ENCODE measurements at regions not wholly inside any gene's neighbourhood (a gene's known extent, or its start where the extent isn't known, plus 50 kb on each side); places are given as distances from the start of the nearest gene placed in this dataset.
"Not testable (repeated sequence)": the region's sequence is repeated elsewhere in the genome, so short reads cannot be mapped to it uniquely, and the experiment has no call there.

DNA sequence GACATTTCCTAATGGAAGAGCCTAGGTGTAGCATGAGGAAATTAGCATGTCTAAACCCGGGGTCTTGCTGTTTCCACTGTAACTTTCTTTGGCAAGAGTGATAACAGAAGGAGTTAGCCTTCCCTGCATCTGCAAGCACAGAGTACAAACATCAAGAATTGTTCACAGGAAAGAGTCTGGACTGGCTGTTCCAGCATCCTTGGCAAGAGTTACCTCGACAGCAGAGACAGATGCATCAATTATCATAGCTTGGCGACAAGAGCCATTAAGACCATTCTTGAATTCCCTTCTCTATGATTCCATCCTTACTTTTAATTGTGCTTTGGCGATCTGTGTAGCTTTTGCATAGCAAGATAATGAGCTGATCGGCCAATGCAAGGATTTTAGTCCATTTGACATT, 82.8 kb upstream of the RALGPS2 start:
- DNase-seq (ENCODE audit: low read depth) = no peak

DNA sequence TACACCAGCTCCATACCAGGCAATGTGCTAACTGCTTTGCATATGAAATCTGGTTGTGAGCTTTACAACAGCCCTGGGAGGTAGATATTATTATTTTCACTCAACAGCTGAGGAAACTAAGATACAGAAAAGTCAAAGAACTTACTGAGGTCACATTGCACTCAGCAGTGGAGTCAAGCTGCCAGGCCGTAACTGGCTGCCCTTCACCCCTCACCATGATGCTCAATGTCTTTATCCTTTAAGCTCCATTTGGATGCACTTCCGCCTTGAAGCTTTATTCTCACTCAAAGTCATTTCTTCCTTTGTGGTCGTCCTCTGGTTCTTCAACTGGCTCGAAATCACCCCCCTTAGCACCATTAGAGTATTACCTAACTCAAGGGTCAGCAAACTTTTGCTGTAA, 81.7 kb upstream of the RALGPS2 start:
- no peak for DNase-seq (ENCODE audit: low read depth)

DNA sequence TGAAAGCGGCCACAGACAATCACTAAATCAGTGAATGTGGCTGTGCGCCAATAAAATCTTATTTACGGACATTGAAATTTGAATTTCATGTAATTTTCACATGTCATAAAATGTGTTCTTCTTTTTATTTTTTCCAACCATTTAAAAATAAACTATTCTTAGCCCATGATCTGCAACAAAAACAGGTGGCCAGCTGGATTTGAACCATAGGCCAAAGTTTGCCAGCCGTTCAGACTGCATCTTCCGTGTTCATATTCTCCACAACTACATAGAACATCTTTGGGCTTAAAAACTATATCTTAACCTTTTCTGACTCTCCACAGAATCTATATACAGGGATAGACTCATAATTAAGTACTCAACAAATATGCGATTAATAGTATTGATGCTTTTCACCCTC, 81.2 kb upstream of the RALGPS2 start:
- no peak for DNase-seq (ENCODE audit: low read depth)

DNA sequence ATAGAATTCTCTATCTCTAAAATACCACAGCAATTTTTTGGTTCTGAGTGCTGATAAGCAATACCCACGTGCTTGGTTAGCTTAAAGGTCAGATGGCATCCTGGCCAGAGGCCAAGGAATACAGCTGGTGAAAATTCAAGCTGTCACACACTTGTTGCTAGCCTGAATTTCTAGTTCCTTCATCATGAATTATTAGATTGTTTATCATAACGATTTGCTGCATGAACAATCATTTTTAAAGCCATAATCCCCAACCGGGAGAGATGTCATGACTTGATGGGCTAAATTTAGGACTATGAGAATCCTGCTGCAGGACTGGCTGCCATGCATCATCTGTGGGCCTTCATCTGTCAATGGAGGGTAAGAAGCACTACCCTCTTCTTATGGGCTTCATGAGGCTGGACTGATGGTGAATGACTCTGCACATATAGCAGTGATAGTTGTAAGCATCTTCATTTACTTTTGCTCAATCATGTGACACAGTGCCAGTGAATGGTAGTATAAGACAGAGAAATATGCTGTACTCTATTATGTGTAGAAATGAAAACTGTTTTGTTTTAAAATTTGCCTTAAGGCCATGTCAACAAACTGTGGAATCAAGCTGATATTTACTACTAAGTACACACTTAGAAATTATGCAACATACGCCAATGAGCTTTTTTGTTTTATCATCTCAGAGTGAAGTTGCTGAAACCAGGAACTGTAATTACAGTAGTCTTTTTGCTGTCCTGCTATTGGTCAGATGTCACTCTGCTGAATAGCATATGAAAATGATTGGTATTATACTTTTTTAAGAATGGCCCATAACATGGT, 80.5 kb upstream of the RALGPS2 start:
- DNase-seq (ENCODE audit: low read depth) = no peak

DNA sequence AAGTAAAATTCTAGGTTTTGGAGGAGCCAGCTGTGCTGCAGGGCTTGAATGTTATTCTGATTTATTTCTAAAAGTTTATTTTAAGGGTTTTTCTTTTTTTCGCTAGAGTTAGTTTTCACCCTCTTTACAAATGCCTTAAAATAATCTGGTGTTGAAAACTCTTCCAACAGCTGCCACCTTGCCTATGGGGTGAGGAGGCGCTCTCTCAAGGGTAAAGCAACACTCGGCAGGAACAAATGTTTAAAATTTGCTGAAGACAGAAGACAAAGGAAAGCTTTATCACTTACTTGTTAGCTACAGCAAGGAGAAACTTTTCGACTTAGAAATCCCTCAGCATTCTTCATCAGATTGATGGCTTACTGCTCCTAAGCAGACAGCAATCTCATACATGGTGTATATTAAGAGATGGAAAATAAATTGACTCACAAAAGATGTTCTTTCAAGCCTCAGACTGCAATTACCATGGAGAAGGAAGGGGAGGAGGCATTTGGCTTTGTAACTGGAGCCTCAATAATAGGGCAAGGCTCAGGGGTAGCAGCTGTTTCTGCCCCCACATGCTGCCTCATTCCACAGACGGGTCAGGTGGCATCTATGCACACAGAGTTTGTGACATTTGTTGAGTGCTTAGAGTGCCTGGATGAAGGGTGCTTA, 79.8 kb upstream of the RALGPS2 start:
- DNase-seq (ENCODE audit: low read depth) = no peak

DNA sequence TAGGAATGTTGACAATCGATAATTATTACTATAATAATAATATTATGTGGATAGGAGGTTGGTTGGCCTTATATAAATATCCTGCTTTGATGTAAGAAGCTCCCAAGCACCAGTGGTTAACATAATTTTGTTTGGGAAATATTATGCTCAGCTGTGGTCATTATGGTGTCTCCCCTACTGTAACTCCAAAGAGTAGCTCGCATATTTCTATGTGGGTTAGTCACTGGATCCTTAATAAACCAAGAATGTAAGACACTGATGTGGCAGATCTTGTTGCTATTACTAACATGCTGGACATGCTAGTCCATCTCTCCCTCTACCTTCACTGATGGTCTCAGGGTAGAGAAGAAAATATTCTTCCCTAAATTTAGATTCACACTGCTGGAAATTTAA, 79.2 kb upstream of the RALGPS2 start:
- no peak for DNase-seq (ENCODE audit: low read depth)

DNA sequence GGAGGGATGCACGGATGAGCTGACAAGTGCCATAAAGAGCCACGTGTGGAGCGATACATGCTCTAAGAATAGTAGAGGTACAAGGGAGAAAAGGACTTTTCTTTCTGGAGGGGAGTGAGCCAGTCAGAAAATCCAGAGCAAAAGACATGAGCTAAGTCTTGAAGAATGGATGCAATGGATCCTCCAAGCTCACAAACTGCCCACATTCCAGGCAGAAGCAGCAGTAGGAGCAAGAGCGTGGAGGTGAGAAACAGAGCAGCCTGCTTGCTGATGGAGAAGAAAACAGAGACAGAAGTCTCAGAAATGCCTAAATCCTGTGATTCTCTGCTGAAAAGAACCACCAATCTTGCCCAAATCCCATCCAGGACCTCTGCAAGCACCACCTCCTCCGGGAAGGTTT, 78.2 kb upstream of the RALGPS2 start:
- no peak for DNase-seq (ENCODE audit: low read depth)

DNA sequence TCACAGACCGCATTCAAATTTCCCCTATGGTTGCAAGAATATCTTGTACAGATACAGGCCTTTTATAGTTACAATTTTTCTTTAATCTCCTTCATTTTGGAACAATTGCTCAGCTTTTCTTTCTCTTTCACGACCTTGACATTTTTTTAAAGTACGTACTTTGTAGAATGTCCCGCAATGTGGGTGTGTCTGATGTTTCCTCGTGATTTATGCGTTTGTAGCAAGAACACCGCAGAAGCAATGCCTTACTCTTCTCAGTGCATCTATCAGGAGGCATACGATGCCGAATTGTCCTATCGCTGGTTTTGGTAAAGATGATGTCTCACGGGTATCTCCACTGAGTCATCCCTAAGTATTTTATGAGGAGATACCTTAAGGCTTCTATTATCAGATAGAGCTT, 76.9 kb upstream of the RALGPS2 start:
- DNase-seq (ENCODE audit: low read depth) = no peak

DNA sequence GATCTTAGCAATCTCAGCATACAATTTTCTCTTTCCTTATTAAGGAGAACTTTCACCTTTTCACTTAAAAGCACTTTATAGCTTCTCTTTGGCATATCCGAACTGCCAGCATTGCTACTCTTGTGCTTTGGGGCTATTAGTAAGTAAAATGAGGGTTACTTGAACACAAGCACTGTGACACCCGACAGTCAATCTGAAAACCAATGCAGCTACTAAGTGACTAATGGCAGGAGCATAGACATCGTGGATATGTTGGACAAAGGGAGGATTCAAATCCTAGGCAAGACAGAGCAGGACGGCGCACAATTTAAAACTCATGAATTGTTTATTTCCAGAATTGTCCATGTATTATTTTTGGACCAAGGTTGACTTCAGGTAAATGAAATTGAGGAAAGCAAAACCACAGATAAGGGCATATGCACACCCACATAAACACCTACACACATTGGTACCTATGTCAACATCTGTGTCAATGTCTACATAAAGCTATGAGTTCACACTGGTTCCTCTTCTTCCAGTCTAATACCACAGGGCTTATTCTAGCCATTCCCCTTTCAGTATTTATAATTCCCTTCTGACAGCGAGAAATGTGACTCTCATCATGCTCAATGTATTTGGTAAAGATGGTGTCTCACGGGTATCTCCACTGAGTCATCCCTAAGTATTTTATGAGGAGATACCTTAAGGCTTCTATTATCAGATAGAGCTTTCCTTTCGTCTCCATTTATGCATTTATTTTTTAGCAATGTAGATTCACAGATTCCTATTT, 75.3 kb upstream of the RALGPS2 start:
- DNase-seq (ENCODE audit: low read depth) = no peak

DNA sequence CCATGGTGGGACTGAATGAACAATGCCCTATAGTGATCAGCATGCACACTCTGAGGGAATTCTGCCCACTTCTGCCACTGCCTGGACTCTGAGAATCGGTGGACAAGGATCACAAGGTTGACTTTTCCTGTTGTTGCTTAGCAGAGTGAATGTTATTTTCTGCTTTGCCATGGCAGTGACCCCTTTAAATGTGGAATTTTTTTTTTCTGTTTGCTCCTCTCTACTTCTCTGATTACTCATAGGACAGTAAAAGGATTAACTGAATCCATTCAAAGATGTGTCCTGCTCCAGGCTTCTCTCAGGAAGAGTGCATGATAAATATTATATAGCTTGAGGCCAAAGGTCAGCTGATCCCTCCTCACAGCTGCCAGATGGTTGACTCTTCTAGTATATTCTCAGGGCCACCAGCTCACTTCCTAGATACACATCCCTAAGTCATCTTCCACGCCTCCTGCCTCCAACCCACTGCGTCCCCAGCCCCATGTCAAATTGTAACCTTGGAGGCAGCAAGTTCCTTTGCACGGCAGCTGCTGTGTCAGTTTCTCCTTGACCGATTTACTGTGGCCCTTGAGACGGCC, 74.0 kb upstream of the RALGPS2 start:
- no peak for DNase-seq (ENCODE audit: low read depth)

DNA sequence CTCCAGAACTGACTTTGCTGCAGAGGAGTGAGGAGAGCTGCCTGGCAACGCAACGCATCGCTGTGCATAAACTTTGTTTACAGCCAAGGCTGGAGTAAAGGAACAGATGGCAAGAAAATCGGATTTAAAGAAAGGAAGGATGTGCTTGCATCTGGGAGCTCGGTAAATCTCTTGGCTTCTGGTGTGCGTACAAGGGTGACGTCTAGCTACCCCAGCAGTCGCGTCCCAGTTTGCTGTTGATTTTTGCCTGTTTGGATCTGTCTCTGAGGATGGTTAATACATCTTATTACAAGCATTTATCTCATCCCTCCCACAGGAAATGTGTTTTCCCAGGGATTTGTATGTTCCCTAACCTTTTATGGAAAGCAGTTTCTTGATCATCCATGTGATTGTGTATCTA, 73.3 kb upstream of the RALGPS2 start:
- DNase-seq (ENCODE audit: low read depth) = peak; percentile 73

DNA sequence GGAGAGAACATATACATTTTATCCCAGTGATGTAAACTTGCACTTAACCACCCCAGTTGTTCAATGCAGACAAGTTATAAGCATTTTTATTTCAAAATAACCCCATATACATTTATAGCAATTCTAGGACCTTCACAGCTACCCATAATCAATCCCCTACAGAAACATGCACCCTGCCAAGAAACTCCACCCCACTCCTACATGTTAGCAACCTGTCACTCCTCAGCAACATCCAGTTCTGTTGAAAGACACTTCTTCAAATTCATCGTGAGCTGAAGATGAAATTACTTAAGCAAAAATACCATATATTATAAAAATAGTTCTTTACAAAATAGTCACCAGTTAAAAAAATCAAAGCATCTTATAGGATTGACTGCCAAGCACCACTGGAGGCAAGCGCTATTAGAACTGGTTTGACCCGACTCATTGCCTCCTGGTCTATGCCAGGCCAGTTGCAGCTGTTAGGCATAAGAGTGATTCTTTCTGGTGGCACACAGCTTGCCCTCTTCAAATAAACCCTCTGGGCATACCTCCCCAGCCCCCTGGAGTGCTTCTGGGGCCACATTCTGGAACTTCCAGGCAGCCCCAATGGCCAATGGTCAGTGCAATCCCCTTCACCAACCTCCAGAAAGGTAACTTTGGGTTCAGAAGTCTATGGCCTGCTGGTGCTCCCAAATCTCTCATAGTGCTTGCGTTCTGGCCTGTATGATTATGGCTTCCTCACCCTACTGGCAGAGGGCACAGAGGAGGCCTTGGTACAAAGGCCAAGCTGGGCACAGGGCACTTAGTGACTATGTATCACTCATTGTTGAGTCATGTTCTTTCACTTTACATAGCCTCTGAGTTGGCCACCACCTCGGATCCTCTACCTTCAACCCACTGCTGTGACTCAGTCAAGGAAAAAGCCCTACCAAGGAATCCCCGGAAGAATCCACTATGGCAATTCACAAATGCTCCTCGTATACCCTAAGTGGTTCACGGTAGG, 72.2 kb upstream of the RALGPS2 start:
- DNase-seq (ENCODE audit: low read depth) = no peak

DNA sequence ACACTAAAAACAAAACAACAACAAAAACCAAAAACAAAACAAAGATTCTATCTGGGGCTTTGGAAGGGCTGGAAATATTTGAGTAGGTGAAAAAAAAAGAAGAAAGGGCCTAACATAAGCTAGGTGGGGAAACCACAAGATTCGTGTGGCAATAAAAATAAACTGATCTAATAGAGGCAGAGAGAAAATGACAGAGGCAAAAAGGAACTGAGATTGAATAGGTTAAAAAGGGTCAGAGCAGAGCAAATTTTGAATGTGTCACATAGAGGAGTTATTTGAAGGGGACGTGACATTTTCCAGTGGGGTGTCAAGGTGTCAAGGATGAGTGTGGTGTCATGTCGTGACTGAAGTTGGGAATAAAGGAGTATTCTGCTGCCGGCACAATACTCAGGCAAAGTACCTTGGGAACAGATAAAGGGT, 65.2 kb upstream of the RALGPS2 start:
- no peak for DNase-seq (ENCODE audit: low read depth)

DNA sequence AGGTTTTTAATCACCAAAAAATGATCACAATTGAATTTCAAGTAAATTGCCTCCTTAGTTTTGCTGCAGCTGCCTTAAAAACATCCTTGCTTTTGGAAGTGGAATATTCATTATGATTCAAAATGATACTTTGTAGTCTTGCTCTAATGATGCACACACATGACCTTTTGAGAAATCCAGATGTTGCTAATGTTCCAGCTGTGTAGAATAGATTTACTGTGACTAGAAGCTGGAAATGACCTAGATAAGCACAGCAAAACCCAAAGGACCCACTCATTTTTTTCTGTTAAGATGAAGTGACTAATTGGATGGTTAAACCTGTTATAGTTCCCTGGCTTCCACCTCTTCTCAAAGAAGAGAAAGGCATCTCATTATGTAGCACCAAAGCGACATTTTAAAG, 64.6 kb upstream of the RALGPS2 start:
- no peak for DNase-seq (ENCODE audit: low read depth)

DNA sequence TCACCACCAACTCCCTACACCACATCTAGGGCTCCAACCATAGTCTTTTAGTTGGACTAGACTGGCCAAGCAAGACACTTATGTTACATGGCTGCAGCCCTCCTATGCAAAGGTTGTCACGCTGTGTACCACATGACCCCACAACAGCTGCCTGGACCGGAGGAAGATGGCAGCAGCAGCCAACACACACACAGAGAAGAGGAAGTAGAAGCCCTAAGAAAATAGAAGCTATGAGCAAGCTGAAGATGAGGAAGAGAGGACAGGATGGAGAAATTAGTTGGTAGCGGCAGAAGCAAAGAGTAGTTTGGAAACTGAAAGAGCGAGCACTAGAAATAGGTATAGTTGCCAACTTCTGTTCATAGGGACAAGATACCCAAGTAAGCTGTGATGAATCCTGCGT, 60.8 kb upstream of the RALGPS2 start:
- DNase-seq (ENCODE audit: low read depth) = no peak

DNA sequence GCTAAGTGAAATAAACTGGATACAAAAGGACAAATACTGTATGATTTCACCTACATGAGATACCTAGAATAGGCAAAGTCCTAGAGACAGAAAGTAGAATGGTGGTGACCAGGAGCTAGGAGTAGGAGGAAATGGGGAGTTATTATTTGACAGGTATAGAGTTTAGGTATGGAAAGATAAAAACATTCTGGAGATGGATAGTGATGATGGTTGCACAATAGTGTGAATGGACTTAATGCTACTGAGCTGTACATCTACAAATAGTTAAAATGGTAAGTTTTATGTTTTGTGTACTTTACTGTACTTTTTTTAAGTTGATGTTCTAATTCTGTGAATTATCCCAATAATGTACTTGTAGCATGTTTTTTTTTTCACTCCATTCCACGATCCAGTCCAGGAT, 59.5 kb upstream of the RALGPS2 start:
- DNase-seq (ENCODE audit: low read depth) = no peak

DNA sequence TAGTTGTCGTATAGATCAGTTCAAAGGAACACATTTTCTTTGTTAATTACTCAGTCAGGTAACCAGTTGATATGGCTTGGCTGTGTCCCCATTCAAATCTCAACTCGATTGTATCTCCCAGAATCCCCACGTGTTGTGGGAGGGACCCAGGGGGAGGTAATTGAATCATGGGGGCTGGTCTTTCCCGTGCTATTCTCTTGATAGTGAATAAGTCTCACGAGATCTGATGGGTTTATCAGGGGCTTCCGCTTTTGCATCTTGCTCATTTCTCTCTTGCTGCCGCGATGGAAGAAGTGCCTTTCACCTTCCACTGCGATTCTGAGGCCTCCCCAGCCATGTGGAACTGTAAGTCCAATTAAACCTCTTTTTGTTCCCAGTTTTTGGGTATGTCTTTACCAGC, 58.2 kb upstream of the RALGPS2 start:
- not testable (repeated sequence) for DNase-seq (ENCODE audit: low read depth)

DNA sequence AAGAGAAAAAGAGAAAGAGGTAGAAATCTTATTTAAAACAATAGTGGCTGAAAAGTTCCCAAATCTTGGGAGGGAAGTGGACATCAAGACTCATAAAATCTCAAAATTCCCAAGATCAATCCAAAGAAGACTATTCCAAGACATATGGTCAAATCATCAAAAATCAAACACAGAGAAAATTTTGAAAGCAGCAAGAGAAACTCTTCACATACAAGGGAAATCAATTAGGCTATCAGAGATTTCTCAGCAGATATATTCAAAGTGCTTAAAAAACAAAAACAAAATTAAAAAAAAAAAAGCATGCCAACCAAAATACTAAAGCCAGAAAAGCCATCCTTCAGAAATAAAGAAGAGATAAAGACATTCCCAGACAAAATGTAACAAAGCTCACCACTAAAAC, 52.6 kb upstream of the RALGPS2 start:
- no peak for DNase-seq (ENCODE audit: low read depth)

DNA sequence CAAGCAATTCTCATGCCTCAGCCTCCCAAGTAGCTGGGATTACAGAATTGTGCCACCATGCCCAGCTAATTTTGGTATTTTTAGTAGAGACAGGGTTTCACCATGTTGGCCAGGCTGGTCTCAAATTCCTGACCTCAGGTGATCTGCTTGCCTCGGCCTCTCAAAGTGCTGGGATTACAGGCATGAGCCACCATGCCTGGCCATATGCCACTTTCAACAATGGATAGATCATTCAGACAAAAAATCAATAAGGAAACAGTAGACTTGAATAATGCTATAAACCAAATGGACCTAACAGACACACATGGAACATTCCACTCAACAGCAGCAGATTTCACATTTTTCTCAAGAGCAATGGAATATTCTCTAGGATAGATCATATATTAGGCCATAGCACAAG, 50.5 kb upstream of the RALGPS2 start:
- not testable (repeated sequence) for DNase-seq (ENCODE audit: low read depth)
